GM19438 (cell line): ENCODE measurements at regions not wholly inside any gene's neighbourhood (a gene's known extent, or its start where the extent isn't known, plus 50 kb on each side); places are given as distances from the start of the nearest gene placed in this dataset.
A peak's percentile ranks its signal among the peaks of the same experiment; 100 is the strongest.

Experiments used
- ATAC-seq: cut with Tn5 transposase; IDR thresholded peaks from one replicate; pipeline ENCODE4 v1.9.1; 2021; ENCODE audit warnings: low read depth; ENCODE audit not compliant: unreplicated experiment

DNA sequence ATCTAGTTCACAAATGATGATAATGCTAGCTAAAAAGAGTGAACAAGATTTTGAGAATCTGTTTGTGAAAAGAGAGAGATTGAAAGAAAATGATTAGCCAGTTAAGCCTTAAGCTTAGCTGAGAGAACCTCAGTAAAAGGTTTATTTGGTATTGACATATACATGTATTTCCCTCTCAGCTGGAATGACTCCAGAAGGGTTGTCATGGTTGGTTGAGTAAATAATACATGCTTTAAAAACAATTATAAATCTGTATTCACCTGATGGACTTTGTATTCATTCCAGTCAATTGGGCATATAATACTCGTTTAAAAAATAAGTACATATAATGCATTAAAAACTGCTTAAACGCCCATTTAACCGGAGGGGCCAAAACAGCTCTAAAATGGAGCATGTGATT lies 181.4 kb downstream of the GRB14 start:
- ATAC-seq, result no peak

- ATAC-seq, result no peak
Observed at GRCh38 chr2:164439235-164439634, 182.0 kb downstream of the GRB14 start.

DNA sequence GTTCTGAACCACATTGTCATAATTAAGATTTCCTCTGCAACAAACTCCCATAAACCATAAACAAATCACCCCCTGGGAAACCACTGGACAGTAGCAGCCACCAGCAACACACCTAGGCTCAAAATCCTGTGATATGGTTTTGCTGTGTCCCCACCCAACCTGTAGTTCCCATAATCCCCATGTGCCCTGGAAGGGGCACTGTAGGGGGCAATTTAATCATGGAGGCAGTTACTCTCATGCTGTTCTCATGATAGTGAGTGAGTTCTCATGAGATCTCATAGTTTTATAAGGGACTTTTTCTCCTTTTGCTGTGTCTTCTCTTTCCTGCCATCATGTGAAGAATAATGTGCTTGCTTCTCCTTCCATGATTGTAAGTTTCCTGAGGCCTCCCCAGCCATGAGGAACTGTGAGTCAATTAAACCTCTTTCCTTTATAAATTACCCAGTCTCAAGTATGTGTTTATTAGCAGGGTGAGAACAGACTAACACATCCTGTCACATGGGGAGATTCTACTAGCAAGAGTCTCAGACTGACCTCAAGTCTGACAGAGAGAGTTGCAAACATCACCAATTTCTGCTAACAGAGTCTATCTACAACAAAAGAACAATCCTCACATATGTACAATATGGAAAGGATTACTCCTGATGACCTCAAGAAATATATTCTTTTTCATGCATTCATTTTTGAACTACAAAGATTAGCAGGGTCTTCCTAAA lies 182.6 kb downstream of the GRB14 start:
- ATAC-seq, result no peak

DNA sequence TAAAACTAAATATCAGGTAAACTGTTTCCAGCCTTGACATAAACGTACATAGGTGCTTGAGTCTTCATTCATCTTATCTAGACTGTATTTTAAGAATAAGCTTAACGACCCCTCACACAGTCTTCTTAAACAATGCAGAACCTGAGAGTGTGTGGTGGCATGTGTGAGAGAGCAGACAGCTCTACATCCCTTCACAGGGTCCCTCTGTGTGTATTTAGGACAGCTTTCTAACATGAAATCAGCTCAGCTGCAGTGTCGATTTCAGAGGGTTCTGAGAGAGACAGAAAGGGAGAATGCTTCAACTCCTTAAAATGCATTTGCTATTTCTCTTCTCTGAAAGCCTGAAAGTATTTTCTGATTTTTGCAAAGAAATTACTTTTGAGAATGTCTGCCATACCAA lies 185.2 kb downstream of the GRB14 start:
- no peak for ATAC-seq

DNA sequence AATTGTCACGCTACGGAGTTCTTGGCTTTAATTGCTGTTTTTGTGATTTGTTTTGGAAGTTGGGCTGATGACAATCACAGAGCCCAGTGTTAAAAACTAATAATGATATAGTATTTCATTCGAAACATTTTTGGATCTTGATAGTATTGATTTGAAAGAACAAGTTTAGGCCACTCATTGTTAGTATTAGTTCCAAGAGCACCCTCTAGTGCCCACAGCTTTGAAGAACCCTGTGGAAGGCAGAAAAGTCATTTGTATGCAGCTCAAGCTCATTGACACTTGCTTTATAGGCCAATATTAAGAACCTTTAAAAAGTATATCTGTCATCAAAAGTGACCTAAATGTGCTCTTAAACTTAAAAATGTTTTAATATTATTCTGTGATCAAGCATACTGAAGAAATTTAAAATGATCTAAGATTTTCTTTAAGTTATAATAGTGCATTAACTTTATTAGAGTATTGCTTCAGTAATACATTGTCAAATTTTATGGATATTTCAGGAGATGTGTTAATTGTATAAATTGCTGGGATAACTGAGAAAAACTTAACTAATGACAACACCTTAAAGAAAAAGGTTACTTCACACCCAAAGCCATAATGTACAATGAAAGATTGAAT lies 191.0 kb downstream of the GRB14 start:
- no peak for ATAC-seq

- ATAC-seq, result no peak
Observed at GRCh38 chr2:164429354-164429753, 191.9 kb downstream of the GRB14 start.

GRCh38 chr2:164427111-164427510 lies 194.2 kb downstream of the GRB14 start:
- no peak for ATAC-seq

- ATAC-seq, result no peak
Observed at GRCh38 chr2:164420787-164421186, 200.5 kb downstream of the GRB14 start.

DNA sequence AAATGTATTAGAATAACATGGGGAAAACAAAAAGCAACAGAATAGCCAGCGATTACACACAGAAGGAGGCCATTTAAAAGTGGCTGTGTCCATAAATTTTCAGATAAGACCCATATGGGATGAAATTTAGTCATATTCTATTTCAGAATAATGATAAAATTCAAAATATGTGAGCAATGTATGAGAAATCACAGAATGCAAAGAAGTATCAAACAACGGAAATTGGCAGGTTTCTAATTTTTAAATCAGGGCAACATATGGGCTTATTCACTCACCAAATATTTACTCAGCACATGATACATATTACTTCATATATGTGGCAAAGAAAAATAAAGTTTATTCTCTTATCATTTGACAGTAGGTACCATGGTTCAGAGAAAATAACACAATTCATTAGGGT lies 208.5 kb downstream of the GRB14 start:
- ATAC-seq, result no peak

GRCh38 chr2:164389411-164389810 lies 231.9 kb downstream of the GRB14 start:
- no peak for ATAC-seq

GRCh38 chr2:164388511-164388910 lies 232.8 kb downstream of the GRB14 start:
- peak; percentile 91 for ATAC-seq

GRCh38 chr2:164386231-164386630 lies 235.1 kb downstream of the GRB14 start:
- ATAC-seq, result no peak

DNA sequence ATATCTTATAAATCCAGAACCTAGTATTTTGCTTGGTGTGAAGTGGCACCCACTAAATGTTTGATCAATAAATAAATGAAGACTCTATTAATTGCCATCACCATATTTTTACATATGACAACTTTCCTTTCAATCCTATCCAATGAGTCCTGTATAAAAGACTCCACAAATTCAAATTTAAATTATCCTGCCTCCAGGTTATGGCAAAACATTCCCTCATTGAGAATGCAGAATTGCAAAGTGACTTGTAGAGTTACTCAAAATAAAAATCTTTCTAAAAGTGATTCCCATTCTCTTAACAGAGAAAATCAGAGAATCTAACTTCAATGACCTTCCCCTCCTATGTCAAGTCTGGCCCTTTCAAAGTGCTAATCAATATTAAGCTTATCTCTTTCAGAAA lies 236.8 kb downstream of the GRB14 start:
- no peak for ATAC-seq

- ATAC-seq, result no peak
Observed at GRCh38 chr2:164371916-164372315, 249.4 kb downstream of the GRB14 start.

GRCh38 chr2:164369366-164369765 lies 251.9 kb downstream of the GRB14 start:
- ATAC-seq, result no peak

- ATAC-seq, result no peak
Observed at GRCh38 chr2:164368896-164369295, 252.4 kb downstream of the GRB14 start.

DNA sequence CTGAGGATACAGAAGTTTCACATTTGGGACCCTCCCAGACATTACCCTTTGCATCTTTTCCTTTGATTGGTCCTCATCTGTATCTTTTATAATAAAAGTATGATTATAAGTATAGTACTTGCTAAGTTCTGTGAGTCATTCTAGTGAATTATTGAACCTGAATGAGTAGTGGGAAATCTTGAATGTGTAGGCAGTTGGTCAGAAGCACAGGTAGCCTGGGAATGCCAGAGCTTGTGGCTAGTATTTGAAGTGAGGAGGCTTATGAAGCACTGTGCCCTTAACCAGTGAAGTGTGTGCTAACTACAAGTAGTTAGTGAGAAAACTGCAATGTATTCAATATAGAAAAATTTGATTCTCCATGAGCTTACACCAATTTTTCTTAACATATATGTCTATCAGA lies 257.6 kb downstream of the GRB14 start:
- ATAC-seq, result no peak

- ATAC-seq, result no peak
Observed at GRCh38 chr2:164351536-164351935, 269.7 kb downstream of the GRB14 start.

- ATAC-seq, result no peak
Observed at GRCh38 chr2:164335947-164336346, 285.3 kb downstream of the GRB14 start.

- no peak for ATAC-seq
Observed at GRCh38 chr2:164335128-164335527, 286.2 kb downstream of the GRB14 start.

GRCh38 chr2:164328310-164328709 lies 293.0 kb downstream of the GRB14 start:
- no peak for ATAC-seq

GRCh38 chr2:164323978-164324377 lies 297.3 kb downstream of the GRB14 start:
- no peak for ATAC-seq
